Colon (tissue), 2 donors: ENCODE measurements at regions not wholly inside any gene's neighbourhood (a gene's known extent, or its start where the extent isn't known, plus 50 kb on each side); places are given as distances from the start of the nearest gene placed in this dataset.
"Not testable (repeated sequence)": the region's sequence is repeated elsewhere in the genome, so short reads cannot be mapped to it uniquely, and the experiment has no call there.

Experiments used
- FAIRE-seq: peaks from 2 replicates; lab custom pipeline; 2012; peaks lifted over from hg19 to GRCh38; lab: Jason Lieb, UNC
- donor health status: control.
- donor health status: control.

DNA sequence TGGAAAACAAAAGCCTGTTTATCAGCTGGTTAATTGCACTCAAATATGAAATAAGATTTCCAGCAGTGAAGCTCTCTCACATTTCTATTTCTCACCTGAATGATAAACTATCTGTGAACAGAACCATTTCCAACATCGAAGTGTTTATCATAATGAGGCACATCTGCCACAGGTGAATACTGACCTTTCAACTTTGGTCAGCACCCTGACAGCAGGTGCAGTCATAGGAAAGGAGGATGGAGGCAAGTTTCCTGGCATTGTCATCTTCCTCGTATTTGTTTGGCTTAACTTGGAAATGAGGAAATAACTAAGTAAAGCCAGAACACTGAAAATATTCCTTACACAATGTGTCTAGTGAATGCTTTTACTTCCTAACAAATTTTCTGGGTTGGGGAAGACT lies 716.4 kb downstream of the NR2F1-AS1 start:
- FAIRE-seq: no peak

DNA sequence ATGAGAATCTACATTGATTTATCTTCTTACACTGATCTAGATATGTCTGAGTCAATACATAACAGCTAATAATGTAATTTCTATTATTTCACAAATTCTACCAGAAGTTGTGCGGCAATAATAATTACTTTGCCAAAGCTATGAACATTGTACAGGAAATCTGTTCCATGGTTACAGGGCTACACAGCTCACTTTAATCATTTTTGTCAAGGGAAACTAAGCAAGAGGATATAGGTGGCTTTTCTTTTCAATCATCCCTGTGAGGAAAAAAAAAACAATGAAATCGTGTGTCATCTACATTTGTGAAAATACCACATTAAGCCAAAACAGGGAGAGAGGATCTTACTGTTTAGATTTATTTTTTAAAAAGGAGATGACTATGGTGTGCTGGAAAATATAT lies 717.4 kb downstream of the NR2F1-AS1 start:
- FAIRE-seq: no peak

DNA sequence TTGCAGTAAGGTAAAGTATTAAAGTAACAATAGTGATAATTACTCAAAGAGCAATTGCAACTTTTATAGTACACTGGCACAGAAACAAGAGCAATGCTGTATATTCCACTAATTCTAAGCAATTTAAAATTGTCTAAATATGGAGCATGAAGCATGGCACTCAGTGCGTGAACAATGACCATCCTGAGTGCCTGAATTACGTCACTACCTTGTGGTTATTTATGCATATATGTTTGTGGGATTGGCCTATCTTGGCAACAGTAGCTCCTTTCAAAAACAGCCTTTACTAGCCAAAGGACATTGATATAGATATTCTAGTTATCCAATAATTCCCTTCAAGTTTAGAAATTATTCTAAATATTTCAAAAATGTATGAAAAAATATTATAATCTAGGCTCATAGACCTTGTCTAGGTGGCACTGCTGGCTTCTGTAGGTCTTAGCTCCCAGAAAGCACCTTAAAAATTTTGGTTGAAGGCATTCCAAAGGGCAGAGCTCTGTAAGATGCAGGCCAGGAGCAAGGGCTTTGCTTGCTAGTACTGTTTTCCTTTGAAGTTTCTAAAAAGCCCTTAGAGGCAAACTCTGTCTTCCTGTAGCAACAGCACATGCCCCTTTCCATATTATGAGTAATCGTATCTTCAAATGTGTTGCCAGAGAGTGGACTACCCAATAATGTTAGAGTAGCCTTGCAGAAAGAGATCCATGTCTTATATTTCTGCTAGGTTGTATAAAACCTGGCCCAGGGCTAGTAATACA lies 719.3 kb downstream of the NR2F1-AS1 start:
- FAIRE-seq: no peak

DNA sequence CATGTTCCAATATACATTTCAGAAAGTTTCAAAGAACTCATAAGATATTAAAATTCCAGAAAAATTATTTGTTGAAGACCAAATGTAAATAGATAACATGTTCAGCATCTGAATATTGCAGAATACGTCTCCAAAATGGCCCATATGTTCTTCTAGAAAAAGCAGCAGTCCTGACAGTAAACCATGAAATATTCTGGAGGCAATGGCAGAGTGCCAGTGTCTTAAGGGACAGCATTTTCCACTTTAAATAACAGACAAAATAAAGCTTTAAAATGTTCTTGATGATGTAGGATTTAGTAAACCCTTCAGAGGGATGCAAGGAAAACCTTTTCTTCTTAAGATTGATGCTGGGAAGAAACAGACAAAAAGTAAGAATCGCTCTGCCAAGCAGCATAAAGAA lies 721.0 kb downstream of the NR2F1-AS1 start:
- no peak for FAIRE-seq

DNA sequence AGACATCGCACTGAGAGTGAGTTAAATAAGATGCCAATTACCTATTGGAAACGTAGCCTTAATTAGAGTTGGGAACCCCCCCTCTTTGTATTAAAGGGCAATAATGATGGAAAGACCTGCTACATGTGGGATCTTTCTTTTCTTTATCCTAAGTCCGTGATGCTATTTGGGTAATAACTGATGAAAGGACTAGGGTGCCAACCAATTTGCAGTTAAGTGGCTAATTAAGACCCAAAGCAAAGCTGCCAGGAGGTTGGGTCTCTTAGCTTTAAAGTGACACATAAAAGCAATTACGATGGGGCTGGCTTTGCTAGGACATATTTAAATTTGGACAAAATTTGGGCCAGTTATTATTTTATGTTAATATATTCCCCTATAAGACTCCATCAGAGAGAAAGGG lies 728.8 kb downstream of the NR2F1-AS1 start:
- no peak for FAIRE-seq

DNA sequence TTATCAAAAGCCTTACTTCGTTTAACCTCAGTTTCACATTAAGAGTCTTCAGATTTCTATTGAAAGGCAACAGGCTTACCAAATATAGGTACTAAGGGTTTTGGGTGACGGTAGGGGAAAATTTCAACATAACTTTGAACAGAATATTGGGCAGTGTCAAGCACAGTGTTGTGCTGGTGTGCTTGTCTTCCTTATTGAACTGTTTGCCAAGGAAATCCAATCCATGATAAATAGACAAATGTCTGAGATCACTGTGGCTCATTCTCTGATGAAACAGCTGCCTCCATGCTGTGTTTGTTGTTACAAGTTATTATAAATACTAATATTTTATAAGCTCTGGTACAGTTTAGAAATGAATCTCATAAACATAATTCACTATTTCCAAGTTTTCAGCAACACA lies 730.1 kb downstream of the NR2F1-AS1 start:
- FAIRE-seq: no peak

DNA sequence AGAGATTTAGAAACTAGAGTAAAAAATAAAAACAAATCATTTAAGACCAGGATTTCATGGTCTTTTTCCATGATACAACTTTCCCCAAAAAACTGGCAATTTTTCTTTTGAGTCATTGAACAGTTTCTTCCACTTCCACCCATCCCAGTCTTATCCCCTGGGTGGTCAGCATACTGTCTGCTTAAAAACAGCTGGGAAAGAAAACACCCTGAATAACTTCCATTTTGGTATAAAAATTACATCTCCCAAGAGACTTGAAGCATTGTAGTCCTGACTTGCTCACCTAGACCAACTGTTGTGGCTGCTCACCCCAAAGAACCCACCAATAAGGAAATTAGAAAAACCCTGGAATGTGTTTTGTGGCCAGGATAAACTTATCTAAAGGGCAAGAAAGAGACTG lies 731.3 kb downstream of the NR2F1-AS1 start:
- FAIRE-seq: no peak

DNA sequence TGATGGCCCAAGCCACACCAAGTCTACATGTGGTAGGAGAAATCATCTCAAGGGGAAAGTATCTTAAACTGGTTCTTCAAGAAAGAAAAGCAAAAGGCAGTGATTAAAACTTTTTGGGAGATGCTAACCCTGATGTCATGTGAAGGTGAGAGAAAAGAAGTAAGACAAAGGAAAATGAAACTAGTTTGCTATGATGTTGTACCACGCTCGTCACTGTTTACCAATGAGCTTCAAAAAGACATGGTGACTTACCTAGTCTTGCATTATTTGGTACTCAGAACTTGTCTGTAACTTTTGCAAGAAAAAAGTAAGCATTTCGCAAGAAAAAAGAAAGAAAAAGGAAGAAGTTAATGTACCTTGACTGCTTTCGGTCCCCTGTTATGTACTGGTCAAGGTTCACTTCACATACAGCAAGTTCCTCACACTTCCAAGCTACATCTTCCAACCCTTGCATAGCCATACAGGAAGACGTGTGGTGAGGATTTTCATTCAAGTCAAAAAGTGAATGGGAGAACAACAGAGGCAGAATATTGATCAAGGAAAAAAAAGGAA lies 739.3 kb downstream of the NR2F1-AS1 start:
- FAIRE-seq: no peak

DNA sequence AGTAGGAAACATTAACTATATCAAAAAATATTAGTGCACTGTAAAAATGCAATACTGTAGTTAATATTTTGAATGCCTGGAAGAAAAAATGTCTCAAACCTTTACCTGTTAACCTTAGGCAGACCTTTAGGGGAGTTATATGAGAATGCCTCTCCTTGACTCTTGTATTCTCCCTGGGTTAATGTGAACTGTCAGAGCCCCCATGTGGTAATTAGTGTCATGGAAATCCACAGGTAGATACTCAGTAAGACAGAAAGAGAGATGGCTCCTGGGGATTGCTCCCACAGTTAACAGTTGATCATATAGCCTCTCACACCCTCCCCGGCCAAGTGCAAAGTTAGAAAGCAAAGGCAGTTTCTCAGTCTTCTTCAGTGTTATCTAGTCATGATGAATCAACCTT lies 742.8 kb downstream of the NR2F1-AS1 start:
- FAIRE-seq: no peak

DNA sequence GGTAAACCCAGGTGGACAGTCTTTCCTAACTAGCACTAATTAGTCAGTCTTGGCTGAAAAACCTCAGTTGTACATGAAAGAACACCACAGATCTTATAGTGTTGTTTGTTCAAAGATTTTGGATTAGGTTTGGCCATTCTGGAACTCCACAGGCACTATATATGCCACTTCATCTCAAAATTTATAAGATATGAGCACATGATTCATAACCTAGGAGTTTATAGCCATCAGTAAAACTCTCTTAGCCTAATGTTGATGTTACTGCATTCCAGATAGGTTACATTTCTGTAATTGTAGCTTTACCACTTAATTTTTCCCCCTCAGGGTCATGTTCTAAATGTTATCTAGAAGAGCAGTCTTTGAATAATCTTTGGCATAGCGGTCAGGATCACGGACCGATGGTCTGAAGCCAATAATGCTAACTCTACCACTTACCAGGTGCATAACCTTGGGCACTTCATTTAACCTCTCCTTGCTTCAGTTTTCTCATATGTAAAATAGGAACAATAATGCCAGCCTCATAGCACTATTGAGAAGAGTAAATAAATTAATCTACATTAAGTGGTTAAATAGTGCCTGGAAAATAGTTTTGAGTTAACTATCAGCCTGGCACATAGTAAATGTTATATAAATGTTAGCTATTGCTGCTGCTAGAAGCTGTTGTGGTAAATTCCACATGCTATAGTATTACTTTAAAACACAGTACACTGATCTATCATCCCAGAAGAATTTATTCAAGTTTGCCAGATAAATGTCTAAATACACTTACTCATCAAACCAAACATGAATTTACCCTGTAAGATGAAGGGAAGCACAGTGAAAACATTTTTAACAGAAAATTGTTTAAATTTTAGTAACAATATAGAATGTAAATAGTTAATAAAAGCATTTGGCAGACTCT lies 743.9 kb downstream of the NR2F1-AS1 start:
- FAIRE-seq: no peak

DNA sequence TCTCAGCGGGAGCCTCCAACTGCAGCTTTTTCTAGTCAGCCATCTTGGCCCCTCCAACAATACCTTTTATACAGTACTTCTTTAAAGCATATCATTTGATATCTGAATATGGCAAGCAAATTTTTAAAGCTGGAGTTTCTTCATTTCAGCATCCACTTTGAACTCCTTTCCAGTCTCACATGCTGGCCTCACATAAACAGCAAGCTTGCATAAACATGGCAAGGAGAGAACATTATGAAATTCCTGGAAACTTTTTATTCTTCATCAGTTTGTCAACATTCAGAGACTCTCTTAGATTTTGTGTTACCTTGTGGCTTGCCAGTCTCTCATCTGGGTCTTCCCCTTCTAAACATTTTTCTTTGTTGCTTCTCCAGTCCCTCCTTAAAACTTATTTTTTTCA lies 745.3 kb downstream of the NR2F1-AS1 start:
- no peak for FAIRE-seq

DNA sequence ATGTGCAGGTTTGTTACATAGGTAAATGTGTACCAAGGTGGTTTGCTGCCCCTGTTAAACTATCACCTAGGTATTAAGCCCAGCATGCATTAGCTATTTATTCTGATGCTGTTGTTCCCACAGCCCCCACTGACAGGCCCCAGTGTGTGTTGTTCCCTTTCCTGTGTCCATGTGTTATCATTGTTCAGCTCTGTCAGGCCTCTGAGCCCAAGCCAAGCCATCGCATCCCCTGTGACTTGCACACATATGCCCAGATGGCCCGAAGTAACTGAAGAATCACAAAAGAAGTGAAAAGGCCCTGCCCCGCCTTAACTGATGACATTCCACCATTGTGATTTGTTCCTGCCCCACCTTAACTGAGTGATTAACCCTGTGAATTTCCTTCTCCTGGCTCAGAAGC lies 757.5 kb downstream of the NR2F1-AS1 start:
- FAIRE-seq: not testable (repeated sequence)

DNA sequence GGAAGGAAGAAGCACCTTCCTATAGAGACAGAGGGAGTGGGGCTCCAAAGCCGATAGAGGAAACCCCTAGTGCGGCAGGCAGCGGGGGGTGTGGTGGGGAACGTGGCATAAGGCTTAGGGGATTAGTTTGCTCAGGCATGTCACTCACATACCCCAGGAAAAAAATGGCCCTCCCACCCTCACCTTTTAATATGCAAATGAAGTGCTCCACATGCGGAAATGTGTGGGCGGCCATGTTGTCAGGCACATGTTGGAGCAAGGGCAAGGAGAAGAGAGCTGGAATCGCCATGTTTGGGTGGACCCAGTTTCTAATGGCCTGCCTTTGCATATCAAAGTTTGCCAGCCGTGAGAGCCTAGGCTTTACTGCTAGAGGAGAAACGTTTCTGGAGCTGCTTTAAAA lies 758.8 kb downstream of the NR2F1-AS1 start:
- no peak for FAIRE-seq

DNA sequence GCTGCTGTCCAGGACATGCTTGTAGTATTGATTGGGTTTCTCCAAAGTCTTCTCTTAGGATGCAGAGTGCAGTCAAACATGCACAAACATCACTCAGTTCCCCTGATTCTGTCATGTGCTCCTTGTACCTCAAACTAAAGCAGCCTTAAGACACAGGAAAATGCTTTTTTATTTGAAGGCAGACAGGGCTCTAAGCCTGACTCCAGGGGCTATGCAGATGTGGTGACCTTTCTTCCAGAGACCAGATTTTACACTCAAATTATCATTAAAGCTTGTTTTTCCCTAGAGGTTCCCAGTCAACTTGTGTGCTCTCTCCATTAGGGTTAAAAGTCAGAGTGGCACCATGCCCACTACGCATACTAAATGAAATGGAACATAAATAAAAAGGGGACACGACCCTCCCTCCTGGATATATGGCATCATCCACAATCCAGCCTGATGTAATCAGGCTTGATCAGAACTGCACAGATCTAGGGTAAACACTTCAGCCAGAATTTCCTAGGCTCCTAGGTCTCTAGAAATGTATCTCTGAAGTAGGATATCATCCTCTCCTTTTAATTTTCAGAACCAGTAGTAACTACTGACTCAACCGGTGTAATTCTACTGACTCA lies 771.1 kb downstream of the NR2F1-AS1 start:
- no peak for FAIRE-seq

DNA sequence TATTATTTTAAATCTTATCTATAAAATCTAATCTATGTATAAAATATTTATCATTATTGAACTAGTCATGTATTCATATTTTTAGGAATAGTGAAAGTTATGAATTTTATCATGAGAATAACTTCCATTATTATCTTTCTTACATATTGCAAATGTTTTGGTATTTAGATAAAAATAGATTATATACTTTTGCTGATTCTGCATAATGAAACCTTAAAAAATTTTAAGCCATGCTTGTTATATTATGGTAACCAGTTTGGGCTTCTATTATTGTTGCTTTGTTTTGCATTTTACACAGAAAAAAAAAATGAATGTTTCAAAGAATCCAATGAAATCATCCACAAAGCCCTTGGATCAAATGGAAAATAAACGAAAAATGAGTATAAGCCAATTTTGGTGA lies 772.5 kb downstream of the NR2F1-AS1 start:
- no peak for FAIRE-seq

DNA sequence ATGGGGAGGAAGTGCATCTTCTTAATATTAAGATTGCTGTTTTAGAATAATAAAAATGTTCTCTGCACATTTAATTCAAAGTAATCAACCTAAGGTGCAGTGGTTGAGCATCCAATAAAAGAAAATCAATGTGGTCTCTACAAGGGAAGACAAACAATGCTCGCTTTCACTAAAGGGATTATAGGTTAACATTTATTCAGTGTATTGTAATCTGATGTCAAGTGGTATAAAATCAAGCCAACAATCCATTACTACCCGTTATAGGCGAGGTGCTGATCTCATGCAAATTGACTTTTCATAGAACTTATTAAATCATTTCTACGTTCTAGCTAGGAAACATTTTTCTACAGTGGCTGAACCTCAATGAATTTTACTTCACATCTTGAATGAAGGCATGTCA lies 773.9 kb downstream of the NR2F1-AS1 start:
- no peak for FAIRE-seq

DNA sequence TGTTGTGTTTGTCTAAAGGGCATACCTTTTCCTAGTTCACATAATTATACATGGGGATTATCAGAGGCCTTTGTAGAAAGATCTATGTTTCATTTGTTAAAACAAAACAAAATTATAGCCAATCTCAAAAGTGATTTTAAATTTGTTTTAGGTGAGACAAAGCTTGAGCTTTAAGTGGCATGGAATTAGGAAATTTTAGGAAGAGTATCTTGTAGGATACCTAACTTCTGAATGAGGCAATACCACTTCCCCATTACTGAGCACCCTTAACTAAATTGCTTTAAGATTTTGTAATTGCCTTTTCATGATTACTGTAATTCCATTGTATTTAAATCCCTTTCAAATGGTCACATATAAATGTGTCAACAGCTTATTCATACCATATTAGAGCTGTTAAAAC lies 775.6 kb downstream of the NR2F1-AS1 start:
- FAIRE-seq: no peak

DNA sequence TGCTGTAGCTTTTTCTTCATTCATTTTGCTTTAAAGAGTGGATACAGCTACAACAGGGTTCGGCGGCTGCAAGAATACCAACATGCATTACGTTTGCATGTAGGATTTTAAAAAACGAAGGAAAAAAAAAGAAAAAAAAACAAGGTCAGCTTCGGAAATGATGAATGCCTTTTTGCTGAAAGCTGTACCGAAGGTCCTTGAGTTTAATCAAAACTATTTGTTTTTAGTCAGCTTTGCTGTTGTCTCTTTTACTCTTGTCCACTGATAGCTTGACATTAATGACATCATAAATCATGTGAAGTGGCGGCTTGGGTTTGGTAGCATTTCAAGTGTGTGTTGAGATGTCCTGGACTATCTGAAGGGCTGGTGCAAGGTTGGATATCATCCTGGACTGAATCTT lies 779.1 kb downstream of the NR2F1-AS1 start:
- FAIRE-seq: no peak

DNA sequence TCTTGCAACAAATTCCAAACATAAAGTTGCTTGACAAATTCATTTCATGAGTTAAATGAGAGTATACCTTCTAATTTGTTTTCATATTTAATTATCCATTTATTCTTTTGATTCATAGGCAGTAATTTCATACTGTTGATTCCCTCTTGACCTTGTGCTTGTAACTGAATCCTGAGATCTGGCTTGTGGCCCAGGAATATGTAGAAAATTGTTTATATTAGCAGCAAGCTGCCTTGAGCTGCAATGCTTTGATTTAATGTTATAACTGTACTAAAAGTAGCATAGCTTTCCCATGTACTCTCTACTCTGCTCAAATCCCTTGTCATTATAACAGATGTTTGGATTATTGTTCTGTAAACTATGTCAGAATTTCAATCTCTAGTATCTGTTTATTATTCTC lies 780.7 kb downstream of the NR2F1-AS1 start:
- no peak for FAIRE-seq

DNA sequence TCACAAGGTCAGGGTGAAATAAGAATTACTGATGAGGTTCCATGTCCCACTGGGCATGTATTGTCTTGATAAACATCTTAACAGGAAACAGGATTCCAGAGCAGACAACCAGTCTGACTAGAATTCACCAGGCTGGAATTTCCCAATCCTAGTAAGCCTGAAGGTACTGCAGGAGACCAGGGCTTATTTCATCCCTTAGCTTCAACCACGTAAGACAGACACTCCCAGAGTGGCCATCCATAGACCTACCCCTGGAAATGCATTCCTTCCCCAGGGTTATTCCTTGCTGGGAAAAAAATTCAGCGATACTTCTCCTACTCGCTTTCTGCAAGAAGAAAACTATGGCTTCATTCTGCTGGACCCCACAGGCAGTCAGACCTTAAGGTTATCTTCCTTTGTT lies 785.4 kb downstream of the NR2F1-AS1 start:
- no peak for FAIRE-seq

DNA sequence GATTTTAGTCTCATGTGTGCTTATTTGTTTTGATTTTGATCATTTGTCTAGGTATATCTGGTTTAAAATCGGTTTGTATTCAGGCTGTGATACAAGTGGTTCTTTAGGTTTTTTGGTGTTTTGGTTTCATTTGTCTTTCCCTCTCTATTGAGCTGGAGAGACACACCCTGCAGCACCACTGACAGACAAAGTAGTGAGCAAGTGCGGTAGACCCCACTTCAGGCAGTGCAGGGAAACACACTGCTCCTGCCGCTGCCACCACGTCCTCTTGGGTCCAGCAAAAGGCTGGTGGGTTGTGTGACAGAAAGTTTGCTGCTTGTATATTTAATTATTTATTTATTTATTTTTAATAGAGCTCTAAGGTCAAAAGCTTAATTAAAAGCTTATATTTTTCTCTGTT lies 801.0 kb downstream of the NR2F1-AS1 start:
- FAIRE-seq: no peak

DNA sequence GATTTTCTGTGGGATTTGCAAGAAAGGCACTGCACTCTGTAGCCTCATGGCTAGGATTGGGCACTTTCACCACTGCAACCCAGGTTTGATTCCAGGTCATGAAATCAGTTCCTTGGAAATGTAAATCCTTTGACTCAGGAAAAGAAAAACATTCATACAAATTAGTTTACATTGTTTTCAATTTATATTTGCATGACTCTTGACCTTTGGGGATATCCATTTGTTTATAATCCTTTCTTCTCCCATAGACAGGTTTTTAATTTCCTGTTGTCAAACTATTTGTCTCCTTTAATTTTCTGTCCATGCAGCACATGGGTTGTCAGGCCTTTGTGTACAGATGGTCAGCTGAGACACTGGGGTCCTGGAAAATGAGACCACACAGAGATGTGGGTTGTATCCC lies 801.5 kb downstream of the NR2F1-AS1 start:
- FAIRE-seq: no peak

DNA sequence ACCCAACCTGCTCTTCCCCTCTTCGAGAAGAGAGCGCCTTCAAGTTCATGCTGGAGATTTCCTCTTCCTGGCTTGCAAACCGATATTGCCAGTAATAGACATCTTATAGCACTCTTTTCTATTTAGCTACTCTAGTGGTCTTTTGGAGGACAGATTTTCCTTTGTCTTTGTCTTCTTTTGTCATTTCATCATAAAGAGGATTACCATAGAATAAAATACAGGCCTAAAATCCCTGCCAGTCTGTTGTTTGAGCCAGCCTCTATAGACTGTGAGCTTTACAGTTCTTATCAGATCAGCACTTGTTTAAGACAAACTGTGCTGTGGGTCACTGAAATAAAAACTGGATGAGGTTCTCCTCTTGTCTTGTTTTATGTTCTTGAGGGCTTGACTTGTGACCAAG lies 802.8 kb downstream of the NR2F1-AS1 start:
- no peak for FAIRE-seq
